H1 (cell line): ENCODE measurements at regions not wholly inside any gene's neighbourhood (a gene's known extent, or its start where the extent isn't known, plus 50 kb on each side); places are given as distances from the start of the nearest gene placed in this dataset.

Experiments used
- CTCF ChIA-PET: fragments of 300-600 bp; sonication (Branson Sonifier 250); formaldehyde crosslinking; loops from one replicate; lab custom pipeline; 2021; ENCODE audit not compliant: partially characterized antibody; lab: Charles Lee
- POLR2A ChIA-PET: fragments of 300-600 bp; sonication (Branson Sonifier 250); formaldehyde crosslinking; loops from one replicate; lab custom pipeline; 2021; ENCODE audit warnings: inconsistent platforms; ENCODE audit not compliant: partially characterized antibody; lab: Charles Lee
- DNase-seq, 2 experiments: peaks; one replicate each; pipeline versions ENCODE4 v3.0.0 to v3.0.0-alpha.2; 2010 to 2022; ENCODE audit warnings: low spot score in 2 of 2, low read depth in 1 of 2, mixed read lengths in 1 of 2
- FAIRE-seq: peaks from 2 replicates; lab custom pipeline; 2011; peaks lifted over from hg19 to GRCh38; lab: Jason Lieb, UNC
- H2AFZ ChIP-seq: 2 replicates; pipeline ENCODE4 v1.8.1; 2012; ENCODE audit warnings: low read length, inconsistent platforms
- H2AK5ac ChIP-seq: 2 replicates; pipeline ENCODE4 v1.6.1; 2013; ENCODE audit warnings: low read depth, low read length
- H2BK120ac ChIP-seq: replicated peaks from 2 replicates; pipeline ENCODE3; 2013; ENCODE audit warnings: low read depth, low read length, inconsistent platforms
- H2BK12ac ChIP-seq: 2 replicates; pipeline ENCODE4 v1.6.1; 2013; ENCODE audit warnings: low read depth, low read length
- H2BK15ac ChIP-seq: 2 replicates; pipeline ENCODE4 v1.6.1; 2013; ENCODE audit warnings: low read length
- H2BK20ac ChIP-seq: 2 replicates; pipeline ENCODE4 v1.6.1; 2013; ENCODE audit warnings: low read length
- H2BK5ac ChIP-seq: 2 replicates; pipeline ENCODE4 v1.6.1; 2013; ENCODE audit warnings: low read depth, low read length
- H3K14ac ChIP-seq: 2 replicates; pipeline ENCODE4 v1.6.1; 2013; ENCODE audit warnings: inconsistent platforms; ENCODE audit not compliant: insufficient read length
- H3K18ac ChIP-seq: 2 replicates; pipeline ENCODE4 v1.6.1; 2013; ENCODE audit warnings: low read length; ENCODE audit errors: extremely low read depth
- H3K23ac ChIP-seq: 2 replicates; pipeline ENCODE4 v1.6.1; 2013; ENCODE audit warnings: inconsistent platforms; ENCODE audit not compliant: insufficient read length
- H3K23me2 ChIP-seq: 2 replicates; pipeline ENCODE4 v1.6.1; 2013; ENCODE audit warnings: low read depth, low read length
- H3K27ac ChIP-seq: 2 replicates; pipeline ENCODE4 v1.6.1; 2011; ENCODE audit warnings: low read depth, low read length, inconsistent platforms
- H3K27me3 ChIP-seq, 4 experiments: replicated peaks in 1 of 4; 1 replicate in 1 of 4; 2 replicates in 3 of 4; pipeline versions ENCODE4 v1.6.1 to v1.8.1; 2011 to 2013; ENCODE audit warnings: low read length in 3 of 4, mild to moderate bottlenecking in 3 of 4, inconsistent platforms in 2 of 4, mixed read lengths in 2 of 4, moderate library complexity in 1 of 4; ENCODE audit not compliant: control insufficient read depth in 3 of 4, insufficient read depth in 3 of 4; ENCODE audit errors: extremely low read depth in 1 of 4
- H3K36me3 ChIP-seq, 4 experiments: 2 replicates each; pipeline versions ENCODE4 v1.6.1 to v1.8.1; 2011 to 2013; ENCODE audit warnings: mild to moderate bottlenecking in 4 of 4, low read length in 3 of 4, moderate library complexity in 2 of 4, control low read depth in 1 of 4, inconsistent platforms in 1 of 4; ENCODE audit not compliant: insufficient read depth in 4 of 4, control insufficient read depth in 2 of 4
- H3K4ac ChIP-seq: replicated peaks from 2 replicates; pipeline ENCODE3; 2013; ENCODE audit warnings: low read length, low read depth, mixed read lengths, inconsistent platforms; ENCODE audit not compliant: insufficient read length
- H3K4me1 ChIP-seq, 4 experiments: replicated peaks in 1 of 4; 1 replicate in 1 of 4; 2 replicates in 3 of 4; pipeline versions ENCODE4 v1.6.1 to v1.8.1; 2011 to 2013; ENCODE audit warnings: low read length in 3 of 4, inconsistent platforms in 2 of 4, mixed read lengths in 1 of 4; ENCODE audit not compliant: insufficient read depth in 4 of 4, control insufficient read depth in 3 of 4
- H3K4me2 ChIP-seq, 2 experiments: 2 replicates each; pipeline versions ENCODE4 v1.6.1 to v1.8.1; 2011 to 2013; ENCODE audit warnings: low read depth in 2 of 2, low read length in 2 of 2, control low read depth in 1 of 2, inconsistent platforms in 1 of 2, mild to moderate bottlenecking in 1 of 2; ENCODE audit not compliant: insufficient read depth in 1 of 2
- H3K4me3 ChIP-seq, 4 experiments: fragments of 200-600, 300-600 bp in 1 of 4; sonication (generic), shearing (Covaris generic), sonication (Bioruptor Twin) in 1 of 4; 2 replicates each; pipeline versions ENCODE4 v1.5.1 to v1.8.1; 2011 to 2016; ENCODE audit warnings: low read length in 4 of 4, low read depth in 3 of 4, control low read depth in 2 of 4, inconsistent platforms in 2 of 4, mild to moderate bottlenecking in 2 of 4, mixed read lengths in 1 of 4, moderate library complexity in 1 of 4; ENCODE audit not compliant: insufficient read depth in 2 of 4; ENCODE audit errors: extremely low read depth in 1 of 4
- H3K56ac ChIP-seq: replicated peaks from 2 replicates; pipeline ENCODE3; 2013; ENCODE audit warnings: low read depth, mild to moderate bottlenecking, mixed read lengths, low read length, inconsistent platforms; ENCODE audit not compliant: insufficient read length
- H3K79me1 ChIP-seq: 2 replicates; pipeline ENCODE4 v1.6.1; 2013; ENCODE audit warnings: low read depth, low read length, control low read depth
- H3K79me2 ChIP-seq, 2 experiments: 2 replicates each; pipeline versions ENCODE4 v1.6.1 to v1.8.1; 2012 to 2013; ENCODE audit warnings: low read length in 2 of 2, mild to moderate bottlenecking in 2 of 2, inconsistent platforms in 1 of 2; ENCODE audit not compliant: insufficient read depth in 2 of 2, control insufficient read depth in 1 of 2
- H3K9ac ChIP-seq, 4 experiments: replicated peaks in 1 of 4; 1 replicate in 1 of 4; 2 replicates in 3 of 4; pipeline versions ENCODE4 v1.6.1 to v1.8.1; 2011 to 2013; ENCODE audit warnings: low read depth in 3 of 4, low read length in 3 of 4, control low read depth in 2 of 4, mild to moderate bottlenecking in 2 of 4, moderate library complexity in 2 of 4, inconsistent platforms in 1 of 4; ENCODE audit errors: extremely low read depth in 1 of 4
- H3K9me3 ChIP-seq, 2 experiments: 2 replicates each; pipeline versions ENCODE4 v1.6.1 to v1.8.1; 2012 to 2013; ENCODE audit warnings: mild to moderate bottlenecking in 2 of 2, moderate library complexity in 2 of 2, control low read depth in 1 of 2, inconsistent platforms in 1 of 2, low read depth in 1 of 2, low read length in 1 of 2, mixed read lengths in 1 of 2; ENCODE audit not compliant: insufficient read depth in 2 of 2
- H4K20me1 ChIP-seq, 2 experiments: replicated peaks in 1 of 2; 2 replicates each; pipeline versions ENCODE3 to v1.8.1; 2011 to 2013; ENCODE audit warnings: inconsistent platforms in 2 of 2, low read length in 2 of 2, mild to moderate bottlenecking in 1 of 2; ENCODE audit not compliant: insufficient read depth in 2 of 2, control insufficient read depth in 1 of 2
- H4K5ac ChIP-seq: 2 replicates; pipeline ENCODE4 v1.6.1; 2013; ENCODE audit warnings: low read length, low read depth, mixed read lengths, inconsistent platforms; ENCODE audit not compliant: insufficient read length
- H4K8ac ChIP-seq: 2 replicates; pipeline ENCODE4 v1.8.0; 2013; ENCODE audit warnings: mild to moderate bottlenecking, moderate library complexity, low read length, inconsistent platforms; ENCODE audit not compliant: insufficient read depth; ENCODE audit errors: extremely low read depth
- H4K91ac ChIP-seq: replicated peaks from 2 replicates; pipeline ENCODE3; 2013; ENCODE audit warnings: low read length, mixed read lengths, inconsistent platforms; ENCODE audit not compliant: insufficient read length
- ATF2 ChIP-seq: IDR thresholded peaks from 2 replicates; pipeline ENCODE4 v1.6.1; 2012; ENCODE audit warnings: low read length, inconsistent platforms
- BRCA1 ChIP-seq: IDR thresholded peaks from 2 replicates; pipeline ENCODE4 v1.6.1; 2012; ENCODE audit warnings: low read depth, low read length, improper control_type of control experiment
- JUND ChIP-seq: IDR thresholded peaks from 2 replicates; pipeline ENCODE4 v1.6.1; 2011; ENCODE audit warnings: mild to moderate bottlenecking, improper control_type of control experiment, low read length
- NRF1 ChIP-seq: IDR thresholded peaks from 2 replicates; pipeline ENCODE4 v1.6.1; 2011; ENCODE audit warnings: mild to moderate bottlenecking, low read depth, low read length, improper control_type of control experiment
- RAD21 ChIP-seq, 2 experiments: IDR thresholded peaks in 1 of 2; conservative IDR thresholded peaks in 1 of 2; 2 replicates each; pipeline ENCODE4 v1.6.1; 2011; ENCODE audit warnings: low read depth in 2 of 2, low read length in 2 of 2, improper control_type of control experiment in 1 of 2, inconsistent platforms in 1 of 2, mild to moderate bottlenecking in 1 of 2, moderate library complexity in 1 of 2
- RBBP5 ChIP-seq: IDR thresholded peaks from 2 replicates; pipeline ENCODE4 v1.7.1; 2012; ENCODE audit warnings: low read depth, mild to moderate bottlenecking, inconsistent platforms, low read length, moderate library complexity, borderline replicate concordance
- SIN3A ChIP-seq, 2 experiments: IDR thresholded peaks in 1 of 2; conservative IDR thresholded peaks in 1 of 2; 2 replicates each; pipeline ENCODE4 v1.6.1; 2011 to 2012; ENCODE audit warnings: low read length in 2 of 2, improper control_type of control experiment in 1 of 2, low read depth in 1 of 2, mild to moderate bottlenecking in 1 of 2
- WGBS, 2 experiments: shearing (Covaris generic) in 1 of 2; methylation state at CpG; one replicate each; pipeline versions ENCODE4 v1.1.6 to v1.1.7; 2013 to 2015; ENCODE audit warnings: low lambda C conversion rate in 2 of 2, mixed read lengths in 2 of 2, inconsistent platforms in 1 of 2, low coverage in 1 of 2, missing lambda C conversion rate in 1 of 2; ENCODE audit not compliant: insufficient replicate concordance in 2 of 2, insufficient coverage in 1 of 2, insufficient read length in 1 of 2; ENCODE audit errors: extremely low coverage in 1 of 2, missing lambda C conversion rate in 1 of 2; 5-methylcytosine and 5-hydroxymethylcytosine counted together

- H3K4me1 ChIP-seq: no peaks in the 10 kb centered on the region
- no peak overlapping the region for H3K18ac ChIP-seq
- H2AFZ ChIP-seq: no peak overlapping the region
- no peak overlapping the region for H3K14ac ChIP-seq
- no peak overlapping the region for H3K4ac ChIP-seq
- H3K23me2 ChIP-seq: no peaks in the 10 kb centered on the region
- no peak overlapping the region for H3K4me3 ChIP-seq
- FAIRE-seq (no peak), DNase-seq (no peak)
- H4K20me1 ChIP-seq: no peaks in the 10 kb centered on the region
- H3K23ac ChIP-seq: no peak overlapping the region
- H3K36me3 ChIP-seq: no peaks in the 10 kb centered on the region
- no peak overlapping the region for H2BK120ac ChIP-seq
- H4K8ac ChIP-seq: no peak overlapping the region
- 100% methylated on average over 1 of the region's 1 CpG; no CpG with 5 or more reads in 1 of the 2 experiments for WGBS, 2 experiments
- H3K4me2 ChIP-seq: no peak overlapping the region
- no peaks in the 10 kb centered on the region for H3K27me3 ChIP-seq
- no peak overlapping the region for H2BK5ac ChIP-seq
- H3K9me3 ChIP-seq: no peaks in the 10 kb centered on the region
- H3K56ac ChIP-seq: no peak overlapping the region
- no peaks in the 10 kb centered on the region for H3K79me2 ChIP-seq
- H2AK5ac ChIP-seq: no peak overlapping the region
- no peak overlapping the region for H4K91ac ChIP-seq
- ChIA-PET POLR2A (no interaction called here), CTCF (interaction anchor here (0.6 kb wide), 1 partner anchor 251 kb away, joined by 3 read pairs; no protein-coding TSS in a partner anchor)
- TF ChIP-seq BRCA1 (no peak), SIN3A (conservative IDR thresholded peaks at IDR 0.05 in 1 of 2, IDR thresholded peaks at IDR 0.05 in 1 of 2; ENCODE audit: low read depth in 1 of 2, low read length in 2 of 2) (no peak), RBBP5 (no peak), RAD21 (IDR thresholded peaks at IDR 0.05 in 1 of 2, conservative IDR thresholded peaks at IDR 0.05 in 1 of 2; ENCODE audit: low read depth in 2 of 2, low read length in 2 of 2) (no peak), JUND (no peak), ATF2 (no peak), NRF1 (no peak)
- H2BK20ac ChIP-seq: no peak overlapping the region
- H2BK12ac ChIP-seq: no peak overlapping the region
- no peak overlapping the region for H3K9ac ChIP-seq
- no peak overlapping the region for H4K5ac ChIP-seq
- no peak overlapping the region for H3K27ac ChIP-seq
- H2BK15ac ChIP-seq: no peak overlapping the region
- no peaks in the 10 kb centered on the region for H3K79me1 ChIP-seq
Measured at GRCh38 chrX:39595977-39596376, 501.8 kb downstream of the BCOR start.
